Adrenal gland (tissue), 5 donors: ENCODE measurements at regions not wholly inside any gene's neighbourhood (a gene's known extent, or its start where the extent isn't known, plus 50 kb on each side); places are given as distances from the start of the nearest gene placed in this dataset.

Experiments
- CTCF ChIP-seq, 6 experiments: fragments of 450-650 bp in 4 of 6; fragments of 200-600 bp in 2 of 6; sonication (generic) in 1 of 6; IDR thresholded peaks; 1 replicate in 5 of 6; 2 replicates in 1 of 6; pipeline versions ENCODE4 v1.5.1 to v1.8.0; 2016 to 2021; ENCODE audit warnings: antibody characterized with exemption in 6 of 6, mild to moderate bottlenecking in 2 of 6, moderate library complexity in 1 of 6
- POLR2A ChIP-seq, 2 donors: fragments of 450-650 bp; IDR thresholded peaks; one replicate each; pipeline ENCODE4 v1.6.1; 2017; ENCODE audit warnings: antibody characterized with exemption in 2 of 2, mild to moderate bottlenecking in 2 of 2, moderate library complexity in 1 of 2
- donor health status: DM: no; HTN: no; CAD: no.

GRCh38 chr21:14797543-14797942, 251.4 kb upstream of the SAMSN1 start:
- no peak for TF ChIP-seq CTCF (IDR thresholded peaks at IDR 0.05)
- no peak for TF ChIP-seq POLR2A (IDR thresholded peaks at IDR 0.05)
